ENCODE measurements at regions not wholly inside any gene's neighbourhood (a gene's known extent, or its start where the extent isn't known, plus 50 kb on each side); places are given as distances from the start of the nearest gene placed in this dataset.

GRCh38 chr5:176727528-176727900 lies 80.2 kb downstream of the TSPAN17 start:
- TF ChIP-seq CTCF (IDR thresholded peaks at IDR 0.05) (no peak), POLR2A (IDR thresholded peaks at IDR 0.05) (no peak)

All from esophagus squamous epithelium (tissue), 4 donors.